Endothelial cell of umbilical vein (primary cell): ENCODE measurements at regions not wholly inside any gene's neighbourhood (a gene's known extent, or its start where the extent isn't known, plus 50 kb on each side); places are given as distances from the start of the nearest gene placed in this dataset.

ENCODE experiments used
- BruUV-seq: library from RNA; stranded (reverse); fragments of 400-500 nt; replicated peaks from 2 replicates; lab custom pipeline; 2021; lab: Mats Ljungman, UMichigan
- CTCF ChIA-PET: fragments of 300-600, 350-600 bp; sonication (Branson Sonifier 250); formaldehyde crosslinking; loops from one replicate; lab custom pipeline; 2021; ENCODE audit warnings: antibody characterized with exemption, inconsistent platforms; lab: Charles Lee
- POLR2A ChIA-PET: fragments of 300-600, 350-600 bp; sonication (Branson Sonifier 250); formaldehyde crosslinking; loops from one replicate; lab custom pipeline; 2021; ENCODE audit warnings: antibody characterized with exemption, inconsistent platforms; lab: Charles Lee
- DNase-seq: peaks from one replicate; pipeline ENCODE4 v3.0.0-alpha.2; 2011; ENCODE audit warnings: low read depth, low spot score
- FAIRE-seq: peaks from 2 replicates; lab custom pipeline; 2011; peaks lifted over from hg19 to GRCh38; lab: Jason Lieb, UNC
- H2AFZ ChIP-seq: 2 replicates; pipeline ENCODE4 v1.6.0; 2012; ENCODE audit warnings: low read depth, low read length, control low read depth, inconsistent platforms
- H3K27ac ChIP-seq: 2 replicates; pipeline ENCODE4 v1.5.1; 2011; ENCODE audit warnings: low read depth, mild to moderate bottlenecking, control low read depth, low read length, moderate library complexity; ENCODE audit not compliant: insufficient read depth
- H3K27me3 ChIP-seq, 2 experiments: 2 replicates each; pipeline versions ENCODE4 v1.6.0 to v1.6.1; 2011; ENCODE audit warnings: low read length in 2 of 2, mixed read lengths in 1 of 2; ENCODE audit not compliant: control insufficient read depth in 2 of 2, insufficient read depth in 2 of 2
- H3K36me3 ChIP-seq, 2 experiments: 2 replicates in 1 of 2; 3 replicates in 1 of 2; pipeline ENCODE4 v1.5.1; 2011; ENCODE audit warnings: low read length in 2 of 2, mild to moderate bottlenecking in 1 of 2, moderate library complexity in 1 of 2; ENCODE audit not compliant: control insufficient read depth in 2 of 2, insufficient read depth in 2 of 2; ENCODE audit errors: extremely low read depth in 1 of 2
- H3K4me1 ChIP-seq: 3 replicates; pipeline ENCODE4 v1.5.1; 2011; ENCODE audit warnings: mild to moderate bottlenecking, low read length; ENCODE audit not compliant: control insufficient read depth, insufficient read depth; ENCODE audit errors: extremely low read depth
- H3K4me2 ChIP-seq: 2 replicates; pipeline ENCODE4 v1.6.1; 2011; ENCODE audit warnings: low read length, control low read depth, mixed read lengths; ENCODE audit not compliant: insufficient read depth
- H3K4me3 ChIP-seq, 3 experiments: fragments of 200-600 bp in 1 of 3; sonication (generic), shearing (Covaris generic) in 1 of 3; replicated peaks in 1 of 3; 2 replicates each; pipeline ENCODE4 v1.5.1; 2011 to 2016; ENCODE audit warnings: control low read depth in 3 of 3, low read length in 3 of 3, mild to moderate bottlenecking in 2 of 3, inconsistent platforms in 1 of 3, low read depth in 1 of 3, moderate library complexity in 1 of 3; ENCODE audit not compliant: insufficient read depth in 1 of 3
- H3K79me2 ChIP-seq: 2 replicates; pipeline ENCODE4 v1.6.0; 2012; ENCODE audit warnings: low read length, inconsistent platforms; ENCODE audit not compliant: control insufficient read depth, insufficient read depth
- H3K9ac ChIP-seq: replicated peaks from 2 replicates; pipeline ENCODE3; 2011; ENCODE audit warnings: low read length, control low read depth; ENCODE audit not compliant: insufficient read depth; ENCODE audit errors: extremely low read depth
- H3K9me1 ChIP-seq: replicated peaks from 3 replicates; pipeline ENCODE4 v1.6.0; 2011; ENCODE audit warnings: mild to moderate bottlenecking, low read length; ENCODE audit not compliant: control insufficient read depth, insufficient read depth; ENCODE audit errors: extremely low read depth
- H3K9me3 ChIP-seq: replicated peaks from 2 replicates; pipeline ENCODE4 v1.5.1; 2012; ENCODE audit warnings: low read length, inconsistent platforms; ENCODE audit not compliant: control insufficient read depth, insufficient read depth
- H4K20me1 ChIP-seq: replicated peaks from 2 replicates; pipeline ENCODE3; 2011; ENCODE audit warnings: mild to moderate bottlenecking, low read length; ENCODE audit not compliant: control insufficient read depth, insufficient read depth; ENCODE audit errors: extremely low read depth
- EZH2 ChIP-seq: IDR thresholded peaks from 2 replicates; pipeline ENCODE4 v1.6.1; 2012; ENCODE audit warnings: borderline replicate concordance, low read depth, mild to moderate bottlenecking, moderate library complexity, low read length, inconsistent platforms; ENCODE audit not compliant: severe bottlenecking
- FOS ChIP-seq: IDR thresholded peaks from 2 replicates; pipeline ENCODE4 v1.6.1; 2011; ENCODE audit warnings: mild to moderate bottlenecking, low read length, moderate library complexity, borderline replicate concordance; ENCODE audit not compliant: insufficient read depth
- GATA2 ChIP-seq: IDR thresholded peaks from 2 replicates; pipeline ENCODE4 v1.7.0; 2011; ENCODE audit warnings: low read depth, mild to moderate bottlenecking, moderate library complexity, mixed read lengths, low read length; ENCODE audit not compliant: insufficient read length, insufficient read depth
- JUN ChIP-seq: IDR thresholded peaks from 2 replicates; pipeline ENCODE4 v1.6.1; 2011; ENCODE audit warnings: borderline replicate concordance, low read depth; ENCODE audit not compliant: insufficient read length, insufficient read depth
- MYC ChIP-seq: IDR thresholded peaks from one replicate; pipeline ENCODE4 v1.6.1; 2011; ENCODE audit warnings: mild to moderate bottlenecking, low read depth, low read length
- POLR2A ChIP-seq: IDR thresholded peaks from 2 replicates; pipeline ENCODE4 v1.6.1; 2012; ENCODE audit warnings: low read depth, mild to moderate bottlenecking, control low read depth, low read length
- POLR2AphosphoS5 ChIP-seq: IDR thresholded peaks from 2 replicates; pipeline ENCODE4 v1.6.1; 2012; ENCODE audit warnings: low read depth, mild to moderate bottlenecking, control low read depth, low read length, moderate library complexity; ENCODE audit not compliant: insufficient read depth
- dilution Hi-C: fragments of 300-500 bp; cut with MboI; formaldehyde crosslinking; loops from one replicate; pipeline ENCODE4 v1.15.0; 2019; ENCODE audit warnings: low sequenced_read_pairs; ENCODE audit not compliant: extremely low pct_ligation_motif_present
- intact Hi-C: fragments of 100-400 bp; cut with micrococcal nuclease; formaldehyde crosslinking; loops from one replicate; pipeline ENCODE4 v1.10.0; 2022
- TF ChIP-seq, protein P1 (sequence below), 2 donors: IDR thresholded peaks; 1 replicate in 1 of 2; 2 replicates in 1 of 2; pipeline ENCODE4 v1.5.1; 2011; ENCODE audit warnings: low read length in 2 of 2, mild to moderate bottlenecking in 2 of 2, moderate library complexity in 2 of 2, control low read depth in 1 of 2, inconsistent platforms in 1 of 2, low read depth in 1 of 2; ENCODE audit not compliant: insufficient read depth in 1 of 2; ENCODE audit errors: extremely low read depth in 1 of 2
- TF ChIP-seq, protein P2 (sequence below): IDR thresholded peaks from 2 replicates; pipeline ENCODE4 v1.6.1; 2011; ENCODE audit not compliant: insufficient read depth, insufficient read length

DNA sequence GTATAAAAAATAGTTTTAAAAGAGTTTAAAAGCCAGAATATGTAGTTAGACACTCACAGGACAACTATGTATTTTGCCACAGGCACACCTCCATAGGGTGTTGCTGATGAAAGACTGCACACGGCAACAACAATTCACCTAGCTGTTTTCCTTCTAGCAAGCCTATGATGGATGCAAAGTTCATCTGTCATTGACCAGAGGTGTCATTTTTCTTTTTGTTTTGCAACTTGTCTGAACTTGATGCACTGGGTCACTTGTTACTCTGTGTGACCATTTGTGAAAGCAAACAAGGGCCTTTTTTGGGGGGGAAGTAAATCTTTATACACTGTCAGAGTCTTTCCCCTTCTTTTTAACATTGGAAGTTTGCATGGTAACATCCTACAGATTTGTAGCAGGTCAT, 258.0 kb upstream of the SEMA3A start:
- Histone ChIP-seq H3K27me3 (no peaks in the 10 kb centered on the region), H3K79me2 (no peaks in the 10 kb centered on the region), H2AFZ (no peak overlapping the region), H3K4me2 (no peak overlapping the region), H3K27ac (no peak overlapping the region), H3K9me1 (no peaks in the 10 kb centered on the region), H4K20me1 (no peaks in the 10 kb centered on the region), H3K36me3 (no peaks in the 10 kb centered on the region), H3K4me3 (no peak overlapping the region), H3K9ac (no peak overlapping the region), H3K4me1 (no peaks in the 10 kb centered on the region), H3K9me3 (no peaks in the 10 kb centered on the region)
- ChIA-PET CTCF (interaction anchor here (1.0 kb wide), 1 partner anchor 15 kb away, joined by 3 read pairs; no protein-coding TSS in a partner anchor), POLR2A (no interaction called here)
- intact Hi-C loops = loop anchor here (10.0 kb wide), 1 partner anchor 258 kb away; the partner anchor contains the start of gene SEMA3A
- DNase-seq (no peak), FAIRE-seq (no peak)
- TF ChIP-seq, protein P1, sequence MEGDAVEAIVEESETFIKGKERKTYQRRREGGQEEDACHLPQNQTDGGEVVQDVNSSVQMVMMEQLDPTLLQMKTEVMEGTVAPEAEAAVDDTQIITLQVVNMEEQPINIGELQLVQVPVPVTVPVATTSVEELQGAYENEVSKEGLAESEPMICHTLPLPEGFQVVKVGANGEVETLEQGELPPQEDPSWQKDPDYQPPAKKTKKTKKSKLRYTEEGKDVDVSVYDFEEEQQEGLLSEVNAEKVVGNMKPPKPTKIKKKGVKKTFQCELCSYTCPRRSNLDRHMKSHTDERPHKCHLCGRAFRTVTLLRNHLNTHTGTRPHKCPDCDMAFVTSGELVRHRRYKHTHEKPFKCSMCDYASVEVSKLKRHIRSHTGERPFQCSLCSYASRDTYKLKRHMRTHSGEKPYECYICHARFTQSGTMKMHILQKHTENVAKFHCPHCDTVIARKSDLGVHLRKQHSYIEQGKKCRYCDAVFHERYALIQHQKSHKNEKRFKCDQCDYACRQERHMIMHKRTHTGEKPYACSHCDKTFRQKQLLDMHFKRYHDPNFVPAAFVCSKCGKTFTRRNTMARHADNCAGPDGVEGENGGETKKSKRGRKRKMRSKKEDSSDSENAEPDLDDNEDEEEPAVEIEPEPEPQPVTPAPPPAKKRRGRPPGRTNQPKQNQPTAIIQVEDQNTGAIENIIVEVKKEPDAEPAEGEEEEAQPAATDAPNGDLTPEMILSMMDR (IDR thresholded peaks at IDR 0.05; ENCODE audit: extremely low read depth in 1 of 2, insufficient read depth in 1 of 2, low read depth in 1 of 2, low read length in 2 of 2) = no peak
- TF ChIP-seq JUN (no peak), FOS (no peak), POLR2A (no peak), GATA2 (no peak), MYC (no peak), POLR2AphosphoS5 (no peak), EZH2 (no peak)
- TF ChIP-seq, protein P2, sequence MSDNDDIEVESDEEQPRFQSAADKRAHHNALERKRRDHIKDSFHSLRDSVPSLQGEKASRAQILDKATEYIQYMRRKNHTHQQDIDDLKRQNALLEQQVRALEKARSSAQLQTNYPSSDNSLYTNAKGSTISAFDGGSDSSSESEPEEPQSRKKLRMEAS = no peak
- dilution Hi-C loops = no loop called here
- BruUV-seq = no TSS peak
